ENCODE measurements at regions not wholly inside any gene's neighbourhood (a gene's known extent, or its start where the extent isn't known, plus 50 kb on each side); places are given as distances from the start of the nearest gene placed in this dataset.

GRCh38 chr12:4156317-4156716 is 117.2 kb upstream of the CCND2 start:
- TF ChIP-seq, protein P1, sequence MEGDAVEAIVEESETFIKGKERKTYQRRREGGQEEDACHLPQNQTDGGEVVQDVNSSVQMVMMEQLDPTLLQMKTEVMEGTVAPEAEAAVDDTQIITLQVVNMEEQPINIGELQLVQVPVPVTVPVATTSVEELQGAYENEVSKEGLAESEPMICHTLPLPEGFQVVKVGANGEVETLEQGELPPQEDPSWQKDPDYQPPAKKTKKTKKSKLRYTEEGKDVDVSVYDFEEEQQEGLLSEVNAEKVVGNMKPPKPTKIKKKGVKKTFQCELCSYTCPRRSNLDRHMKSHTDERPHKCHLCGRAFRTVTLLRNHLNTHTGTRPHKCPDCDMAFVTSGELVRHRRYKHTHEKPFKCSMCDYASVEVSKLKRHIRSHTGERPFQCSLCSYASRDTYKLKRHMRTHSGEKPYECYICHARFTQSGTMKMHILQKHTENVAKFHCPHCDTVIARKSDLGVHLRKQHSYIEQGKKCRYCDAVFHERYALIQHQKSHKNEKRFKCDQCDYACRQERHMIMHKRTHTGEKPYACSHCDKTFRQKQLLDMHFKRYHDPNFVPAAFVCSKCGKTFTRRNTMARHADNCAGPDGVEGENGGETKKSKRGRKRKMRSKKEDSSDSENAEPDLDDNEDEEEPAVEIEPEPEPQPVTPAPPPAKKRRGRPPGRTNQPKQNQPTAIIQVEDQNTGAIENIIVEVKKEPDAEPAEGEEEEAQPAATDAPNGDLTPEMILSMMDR (conservative IDR thresholded peaks at IDR 0.05; ENCODE audit: low read depth, low read length) = no peak
- TF ChIP-seq EZH2 (IDR thresholded peaks at IDR 0.05; ENCODE audit: borderline replicate concordance, low read depth, low read length, poor library complexity, severe bottlenecking) = no peak

All from A673 (cell line).